ENCODE measurements at regions not wholly inside any gene's neighbourhood (a gene's known extent, or its start where the extent isn't known, plus 50 kb on each side); places are given as distances from the start of the nearest gene placed in this dataset.
A peak's percentile ranks its signal among the peaks of the same experiment; 100 is the strongest.

GRCh38 chr19:30222992-30223865 is 149.0 kb upstream of the ZNF536 start:
- DNase-seq: no peak

GRCh38 chr19:30223866-30224688 is 148.1 kb upstream of the ZNF536 start:
- no peak for DNase-seq

GRCh38 chr19:30224689-30225606 is 147.2 kb upstream of the ZNF536 start:
- DNase-seq: peak; percentile 35

- no peak for DNase-seq
These were observed 146.3 kb upstream of the ZNF536 start for GRCh38 chr19:30225676-30226463.

- DNase-seq: peak; percentile 60
These were observed 145.6 kb upstream of the ZNF536 start for GRCh38 chr19:30226464-30227011.

- peak; percentile 7 for DNase-seq
These were observed 145.1 kb upstream of the ZNF536 start for GRCh38 chr19:30227012-30227621.

GRCh38 chr19:30227661-30228112 is 144.5 kb upstream of the ZNF536 start:
- DNase-seq: peak; percentile 55

- DNase-seq: no peak
These were observed 143.9 kb upstream of the ZNF536 start for GRCh38 chr19:30228113-30228834.

- peak; percentile 40 for DNase-seq
These were observed 143.2 kb upstream of the ZNF536 start for GRCh38 chr19:30228835-30229524.

- DNase-seq: peak; percentile 57
These were observed 142.5 kb upstream of the ZNF536 start for GRCh38 chr19:30229525-30230174.

- no peak for DNase-seq
These were observed 140.5 kb upstream of the ZNF536 start for GRCh38 chr19:30231408-30232318.

GRCh38 chr19:30233375-30233774 is 138.8 kb upstream of the ZNF536 start:
- DNase-seq: no peak

GRCh38 chr19:30235946-30236345 is 136.2 kb upstream of the ZNF536 start:
- no peak for DNase-seq

- no peak for DNase-seq
These were observed 135.6 kb upstream of the ZNF536 start for GRCh38 chr19:30236587-30236986.

- no peak for DNase-seq
These were observed 135.0 kb upstream of the ZNF536 start for GRCh38 chr19:30237140-30237539.

- no peak for DNase-seq
These were observed 131.1 kb upstream of the ZNF536 start for GRCh38 chr19:30240904-30241695.

GRCh38 chr19:30244533-30244932 is 127.7 kb upstream of the ZNF536 start:
- no peak for DNase-seq
